ENCODE measurements at regions not wholly inside any gene's neighbourhood (a gene's known extent, or its start where the extent isn't known, plus 50 kb on each side); places are given as distances from the start of the nearest gene placed in this dataset.

DNA sequence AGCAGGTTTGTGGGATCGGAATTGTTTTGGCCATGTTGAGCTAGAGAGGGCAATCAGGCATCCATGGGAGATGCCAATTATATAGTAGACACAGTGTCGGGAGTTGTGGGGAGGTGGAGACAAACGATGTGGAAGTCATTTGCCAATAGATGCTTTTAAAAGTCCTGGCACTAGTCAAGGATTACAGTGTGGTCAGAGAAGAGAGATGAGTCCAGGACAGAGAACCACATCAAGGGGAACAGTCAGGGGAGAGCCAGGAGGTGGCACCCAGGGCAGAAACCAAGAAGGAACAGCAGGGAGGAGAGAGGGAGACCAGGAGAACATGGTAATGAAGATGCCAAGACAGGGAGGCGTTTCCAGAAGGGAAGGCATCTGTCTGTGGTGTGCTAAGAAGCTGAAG, 81.2 kb downstream of the ARL4C start:
- DNase-seq (ENCODE audit: low read depth, low spot score) (no peak), ATAC-seq (no peak)
- Histone ChIP-seq H4K20me1 (ENCODE audit: insufficient read depth) (no peaks in the 10 kb centered on the region), H3K27me3 (ENCODE audit: insufficient read depth, low read length) (no peaks in the 10 kb centered on the region), H3K4me2 (ENCODE audit: low read length) (no peak overlapping the region), H3K9me2 (ENCODE audit: insufficient read depth) (no peaks in the 10 kb centered on the region), H2AFZ (ENCODE audit: low read depth, low read length, poor library complexity, severe bottlenecking) (no peak overlapping the region), H3K27ac (ENCODE audit: low read depth, low read length) (no peak overlapping the region), H3K9me3 (ENCODE audit: control insufficient read depth in 1 of 2, insufficient read depth in 1 of 2, low read depth in 1 of 2, low read length in 2 of 2) (no peaks in the 10 kb centered on the region), H3K9ac (ENCODE audit: low read length) (no peak overlapping the region), H3K4me3 (replicated peaks in 1 of 2; ENCODE audit: low read depth in 1 of 2, low read length in 2 of 2) (no peak overlapping the region), H3K36me3 (ENCODE audit: control insufficient read depth in 1 of 2, insufficient read depth in 2 of 2, low read length in 2 of 2) (no peaks in the 10 kb centered on the region), H3K79me2 (ENCODE audit: insufficient read depth, low read length) (no peaks in the 10 kb centered on the region), H3K4me1 (ENCODE audit: control insufficient read depth in 1 of 2, insufficient read depth in 2 of 2, low read length in 2 of 2) (peaks cover 0 to 11% of the 10 kb centered on the region in 2 experiments; a peak in 1 of 4 replicates)
- RAD21 ChIA-PET (ENCODE audit: low non-redundant PET in 1 of 2, low total read pairs in 2 of 2, uncharacterized antibody in 2 of 2, unreplicated experiment in 2 of 2), result no interaction called here
- CTCF ChIA-PET, result no interaction called here
- TF ChIP-seq SRF (IDR thresholded peaks at IDR 0.05; ENCODE audit: low read depth) (no peak), RAD21 (IDR thresholded peaks at IDR 0.05; ENCODE audit: low read depth) (no peak), EGR1 (IDR thresholded peaks at IDR 0.05; ENCODE audit: low read depth) (no peak), CEBPB (IDR thresholded peaks at IDR 0.05; ENCODE audit: low read depth) (no peak), ZNF274 (IDR thresholded peaks at IDR 0.05; ENCODE audit: low read depth, low read length) (no peak), CBX3 (IDR thresholded peaks at IDR 0.05; ENCODE audit: low read depth) (no peak), SIN3A (IDR thresholded peaks at IDR 0.05; ENCODE audit: low read depth) (no peak), ZFX (IDR thresholded peaks at IDR 0.05) (no peak)
- TF ChIP-seq, protein P1, sequence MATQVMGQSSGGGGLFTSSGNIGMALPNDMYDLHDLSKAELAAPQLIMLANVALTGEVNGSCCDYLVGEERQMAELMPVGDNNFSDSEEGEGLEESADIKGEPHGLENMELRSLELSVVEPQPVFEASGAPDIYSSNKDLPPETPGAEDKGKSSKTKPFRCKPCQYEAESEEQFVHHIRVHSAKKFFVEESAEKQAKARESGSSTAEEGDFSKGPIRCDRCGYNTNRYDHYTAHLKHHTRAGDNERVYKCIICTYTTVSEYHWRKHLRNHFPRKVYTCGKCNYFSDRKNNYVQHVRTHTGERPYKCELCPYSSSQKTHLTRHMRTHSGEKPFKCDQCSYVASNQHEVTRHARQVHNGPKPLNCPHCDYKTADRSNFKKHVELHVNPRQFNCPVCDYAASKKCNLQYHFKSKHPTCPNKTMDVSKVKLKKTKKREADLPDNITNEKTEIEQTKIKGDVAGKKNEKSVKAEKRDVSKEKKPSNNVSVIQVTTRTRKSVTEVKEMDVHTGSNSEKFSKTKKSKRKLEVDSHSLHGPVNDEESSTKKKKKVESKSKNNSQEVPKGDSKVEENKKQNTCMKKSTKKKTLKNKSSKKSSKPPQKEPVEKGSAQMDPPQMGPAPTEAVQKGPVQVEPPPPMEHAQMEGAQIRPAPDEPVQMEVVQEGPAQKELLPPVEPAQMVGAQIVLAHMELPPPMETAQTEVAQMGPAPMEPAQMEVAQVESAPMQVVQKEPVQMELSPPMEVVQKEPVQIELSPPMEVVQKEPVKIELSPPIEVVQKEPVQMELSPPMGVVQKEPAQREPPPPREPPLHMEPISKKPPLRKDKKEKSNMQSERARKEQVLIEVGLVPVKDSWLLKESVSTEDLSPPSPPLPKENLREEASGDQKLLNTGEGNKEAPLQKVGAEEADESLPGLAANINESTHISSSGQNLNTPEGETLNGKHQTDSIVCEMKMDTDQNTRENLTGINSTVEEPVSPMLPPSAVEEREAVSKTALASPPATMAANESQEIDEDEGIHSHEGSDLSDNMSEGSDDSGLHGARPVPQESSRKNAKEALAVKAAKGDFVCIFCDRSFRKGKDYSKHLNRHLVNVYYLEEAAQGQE (IDR thresholded peaks at IDR 0.05; ENCODE audit: low read depth), result no peak
- BruUV-seq (replicated peaks), result no TSS peak
- intact Hi-C loops (cut with micrococcal nuclease), result no loop called here
- POLR2A ChIA-PET, result no interaction called here

DNA sequence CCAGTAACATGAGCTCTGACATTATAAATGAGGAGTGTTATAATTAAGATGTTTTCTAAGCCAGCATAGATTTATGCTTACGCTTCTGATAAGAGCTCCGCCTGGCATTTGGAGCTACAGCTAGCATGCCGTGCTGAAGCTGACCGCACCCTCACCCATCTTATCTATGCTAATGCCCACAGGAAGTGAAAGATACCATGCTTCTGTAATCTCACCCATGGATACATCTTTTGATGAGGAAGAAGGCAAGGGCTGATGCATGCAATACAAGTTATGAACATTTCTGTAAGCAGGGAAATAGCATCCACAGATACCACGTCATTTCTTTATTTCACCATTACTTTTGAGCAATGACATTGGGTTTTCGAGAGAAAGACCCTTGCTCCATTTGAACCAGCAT, 82.3 kb downstream of the ARL4C start:
- no TSS peak for BruUV-seq (replicated peaks)
- H3K4me2 ChIP-seq (ENCODE audit: low read length), result no peak overlapping the region
- H3K36me3 ChIP-seq (ENCODE audit: control insufficient read depth in 1 of 2, insufficient read depth in 2 of 2, low read length in 2 of 2), result no peaks in the 10 kb centered on the region
- H3K27ac ChIP-seq (ENCODE audit: low read depth, low read length), result no peak overlapping the region
- ATAC-seq (no peak), DNase-seq (ENCODE audit: low read depth, low spot score) (no peak)
- ChIA-PET CTCF (no interaction called here), RAD21 (ENCODE audit: low non-redundant PET in 1 of 2, low total read pairs in 2 of 2, uncharacterized antibody in 2 of 2, unreplicated experiment in 2 of 2) (no interaction called here), POLR2A (no interaction called here)
- H3K9me2 ChIP-seq (ENCODE audit: insufficient read depth), result no peaks in the 10 kb centered on the region
- intact Hi-C loops (cut with micrococcal nuclease), result no loop called here
- H3K9me3 ChIP-seq (ENCODE audit: control insufficient read depth in 1 of 2, insufficient read depth in 1 of 2, low read depth in 1 of 2, low read length in 2 of 2), result no peaks in the 10 kb centered on the region
- H3K27me3 ChIP-seq (ENCODE audit: insufficient read depth, low read length), result no peaks in the 10 kb centered on the region
- no peak overlapping the region for H3K4me3 ChIP-seq (replicated peaks in 1 of 2; ENCODE audit: low read depth in 1 of 2, low read length in 2 of 2)
- H3K9ac ChIP-seq (ENCODE audit: low read length), result no peak overlapping the region
- peaks cover 0 to 6% of the 10 kb centered on the region in 2 experiments; a peak in 1 of 4 replicates for H3K4me1 ChIP-seq (ENCODE audit: control insufficient read depth in 1 of 2, insufficient read depth in 2 of 2, low read length in 2 of 2)
- no peaks in the 10 kb centered on the region for H3K79me2 ChIP-seq (ENCODE audit: insufficient read depth, low read length)
- H2AFZ ChIP-seq (ENCODE audit: low read depth, low read length, poor library complexity, severe bottlenecking), result no peak overlapping the region
- H4K20me1 ChIP-seq (ENCODE audit: insufficient read depth), result no peaks in the 10 kb centered on the region
- TF ChIP-seq SIN3A (IDR thresholded peaks at IDR 0.05; ENCODE audit: low read depth), result no peak
- TF ChIP-seq TCF7L2 (IDR thresholded peaks at IDR 0.05; ENCODE audit: borderline replicate concordance, extremely low read depth, insufficient read depth, insufficient read length), result no peak
- no peak for TF ChIP-seq ZFX (IDR thresholded peaks at IDR 0.05)
- TF ChIP-seq CBX3 (IDR thresholded peaks at IDR 0.05; ENCODE audit: low read depth), result no peak
- TF ChIP-seq EGR1 (IDR thresholded peaks at IDR 0.05; ENCODE audit: low read depth), result no peak
- TF ChIP-seq POLR2A (IDR thresholded peaks at IDR 0.05; ENCODE audit: borderline replicate concordance, extremely low read depth, insufficient read depth, insufficient read length), result no peak
- TF ChIP-seq YY1 (IDR thresholded peaks at IDR 0.05; ENCODE audit: extremely low read depth, insufficient replicate concordance, low read depth, low read length), result no peak
- TF ChIP-seq, protein P2, sequence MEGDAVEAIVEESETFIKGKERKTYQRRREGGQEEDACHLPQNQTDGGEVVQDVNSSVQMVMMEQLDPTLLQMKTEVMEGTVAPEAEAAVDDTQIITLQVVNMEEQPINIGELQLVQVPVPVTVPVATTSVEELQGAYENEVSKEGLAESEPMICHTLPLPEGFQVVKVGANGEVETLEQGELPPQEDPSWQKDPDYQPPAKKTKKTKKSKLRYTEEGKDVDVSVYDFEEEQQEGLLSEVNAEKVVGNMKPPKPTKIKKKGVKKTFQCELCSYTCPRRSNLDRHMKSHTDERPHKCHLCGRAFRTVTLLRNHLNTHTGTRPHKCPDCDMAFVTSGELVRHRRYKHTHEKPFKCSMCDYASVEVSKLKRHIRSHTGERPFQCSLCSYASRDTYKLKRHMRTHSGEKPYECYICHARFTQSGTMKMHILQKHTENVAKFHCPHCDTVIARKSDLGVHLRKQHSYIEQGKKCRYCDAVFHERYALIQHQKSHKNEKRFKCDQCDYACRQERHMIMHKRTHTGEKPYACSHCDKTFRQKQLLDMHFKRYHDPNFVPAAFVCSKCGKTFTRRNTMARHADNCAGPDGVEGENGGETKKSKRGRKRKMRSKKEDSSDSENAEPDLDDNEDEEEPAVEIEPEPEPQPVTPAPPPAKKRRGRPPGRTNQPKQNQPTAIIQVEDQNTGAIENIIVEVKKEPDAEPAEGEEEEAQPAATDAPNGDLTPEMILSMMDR (IDR thresholded peaks at IDR 0.05 in 2 of 3, conservative IDR thresholded peaks at IDR 0.05 in 1 of 3; ENCODE audit: borderline replicate concordance in 1 of 3, insufficient read depth in 1 of 3, low read depth in 2 of 3, low read length in 2 of 3), result no peak
- no peak for TF ChIP-seq SRF (IDR thresholded peaks at IDR 0.05; ENCODE audit: low read depth)

Data from HCT116 (cell line).